ENCODE measurements at regions not wholly inside any gene's neighbourhood (a gene's known extent, or its start where the extent isn't known, plus 50 kb on each side); places are given as distances from the start of the nearest gene placed in this dataset.

DNA sequence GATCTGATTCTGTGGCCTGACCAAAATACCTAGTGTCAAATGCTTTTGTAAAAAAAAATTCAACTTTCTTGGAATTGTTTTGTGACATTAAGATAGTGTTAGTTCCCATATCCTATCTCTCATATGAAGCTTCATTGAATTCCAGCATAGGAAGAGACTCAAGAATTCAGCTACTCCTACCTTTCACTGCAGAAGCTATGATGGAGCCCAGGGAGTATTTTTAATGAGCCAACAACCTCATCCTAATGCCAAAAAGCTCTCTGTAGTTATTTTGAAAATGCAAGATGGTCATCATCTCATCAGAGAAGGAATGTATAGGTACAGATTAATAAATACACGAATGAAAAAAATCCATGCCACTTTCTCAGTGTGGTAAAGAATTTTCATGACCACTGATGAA, 431.2 kb upstream of the SGCG start:
- no TSS peak for BruUV-seq (replicated peaks)
- intact Hi-C loops (cut with micrococcal nuclease) (loop anchor here (10.0 kb wide), 1 partner anchor 1265 kb away; no protein-coding TSS in a partner anchor), in situ Hi-C loops (cut with MboI; ENCODE audit: low sequenced_read_pairs) (no loop called here), dilution Hi-C loops (cut with HindIII; ENCODE audit: low sequenced_read_pairs, unreplicated experiment) (no loop called here)
- no peak overlapping the region for H3K4me2 ChIP-seq (ENCODE audit: low read depth, low read length)
- H4K91ac ChIP-seq (ENCODE audit: insufficient read depth, low read depth, low read length) = no peak overlapping the region
- H3K9me1 ChIP-seq (ENCODE audit: insufficient read depth, low read length) = no peaks in the 10 kb centered on the region
- H2BK120ac ChIP-seq (ENCODE audit: low read depth, low read length) = no peak overlapping the region
- no peak overlapping the region for H3K56ac ChIP-seq (ENCODE audit: extremely low read depth, insufficient read depth, low read length)
- H2BK5ac ChIP-seq (ENCODE audit: low read depth, low read length, poor library complexity, severe bottlenecking) = no peak overlapping the region
- ATAC-seq (ENCODE audit: low read depth) (no peak), DNase-seq (no peak)
- H3K4me1 ChIP-seq (ENCODE audit: control insufficient read depth, insufficient read depth, low read length) = no peaks in the 10 kb centered on the region
- no peak overlapping the region for H3K23ac ChIP-seq (ENCODE audit: low read depth, low read length)
- no peaks in the 10 kb centered on the region for H3K79me1 ChIP-seq (ENCODE audit: low read depth in 1 of 2, low read length in 2 of 2)
- H2BK15ac ChIP-seq (ENCODE audit: low read depth, low read length) = no peak overlapping the region
- WGBS, 2 experiments (ENCODE audit: extremely low coverage in 2 of 2, insufficient read length in 1 of 2) = no CpG with 5 or more reads among the region's 1 CpG
- no peak overlapping the region for H4K8ac ChIP-seq (ENCODE audit: low read depth in 2 of 2, low read length in 2 of 2)
- TF ChIP-seq, protein P1, sequence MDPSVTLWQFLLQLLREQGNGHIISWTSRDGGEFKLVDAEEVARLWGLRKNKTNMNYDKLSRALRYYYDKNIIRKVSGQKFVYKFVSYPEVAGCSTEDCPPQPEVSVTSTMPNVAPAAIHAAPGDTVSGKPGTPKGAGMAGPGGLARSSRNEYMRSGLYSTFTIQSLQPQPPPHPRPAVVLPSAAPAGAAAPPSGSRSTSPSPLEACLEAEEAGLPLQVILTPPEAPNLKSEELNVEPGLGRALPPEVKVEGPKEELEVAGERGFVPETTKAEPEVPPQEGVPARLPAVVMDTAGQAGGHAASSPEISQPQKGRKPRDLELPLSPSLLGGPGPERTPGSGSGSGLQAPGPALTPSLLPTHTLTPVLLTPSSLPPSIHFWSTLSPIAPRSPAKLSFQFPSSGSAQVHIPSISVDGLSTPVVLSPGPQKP (IDR thresholded peaks at IDR 0.05; ENCODE audit: borderline replicate concordance, low read depth, low read length) = no peak
- no peak overlapping the region for H3K4me3 ChIP-seq (ENCODE audit: insufficient read depth, low read depth, low read length)
- H3K9ac ChIP-seq (ENCODE audit: low read depth, low read length) = no peak overlapping the region
- no peaks in the 10 kb centered on the region for H3K27me3 ChIP-seq (ENCODE audit: control insufficient read depth, insufficient read depth, low read length)
- POLR2A ChIA-PET (ENCODE audit: unreplicated experiment) = no interaction called here
- H3K36me3 ChIP-seq (ENCODE audit: control insufficient read depth, insufficient read depth, low read length) = no peaks in the 10 kb centered on the region
- H2BK20ac ChIP-seq (ENCODE audit: low read depth, low read length) = no peak overlapping the region
- peaks cover 4% of the 10 kb centered on the region; the same call in 1 of the 2 replicates for H3K9me3 ChIP-seq (ENCODE audit: control insufficient read depth, insufficient read depth, low read length)
- H4K20me1 ChIP-seq (ENCODE audit: insufficient read depth, low read length) = no peaks in the 10 kb centered on the region
- H3K14ac ChIP-seq (replicated peaks; ENCODE audit: low read depth, low read length) = no peak overlapping the region
- H2AFZ ChIP-seq (replicated peaks; ENCODE audit: low read length, poor library complexity) = no peak overlapping the region
- no peak overlapping the region for H3K4ac ChIP-seq (ENCODE audit: low read depth, low read length)
- H4K5ac ChIP-seq (ENCODE audit: low read depth, low read length) = no peak overlapping the region
- no peak overlapping the region for H2AK9ac ChIP-seq (replicated peaks; ENCODE audit: low read depth, low read length, poor library complexity)
- H2AK5ac ChIP-seq (ENCODE audit: low read depth, low read length) = no peak overlapping the region
- CTCF ChIA-PET = no interaction called here
- H3K27ac ChIP-seq (ENCODE audit: insufficient read depth, low read length) = no peak overlapping the region
- no peak overlapping the region for H3K18ac ChIP-seq (ENCODE audit: low read depth, low read length)
